ENCODE measurements at regions not wholly inside any gene's neighbourhood (a gene's known extent, or its start where the extent isn't known, plus 50 kb on each side); places are given as distances from the start of the nearest gene placed in this dataset.

GRCh38 chr11:79758325-79758724 lies 317.5 kb upstream of the TENM4 start:
- Histone ChIP-seq H3K9me2 (ENCODE audit: insufficient read depth, low read length) (no peaks in the 10 kb centered on the region), H4K20me1 (ENCODE audit: insufficient read depth, low read length) (no peaks in the 10 kb centered on the region), H2AFZ (ENCODE audit: low read length) (no peak overlapping the region), H3K36me3 (ENCODE audit: insufficient read depth, low read length) (no peaks in the 10 kb centered on the region), H3K27ac (ENCODE audit: low read depth, low read length, poor library complexity, severe bottlenecking) (no peak overlapping the region), H3K4me1 (ENCODE audit: insufficient read depth, low read length, poor library complexity, severe bottlenecking) (no peaks in the 10 kb centered on the region), H3K79me2 (ENCODE audit: insufficient read depth, low read depth, low read length) (no peaks in the 10 kb centered on the region), H3K4me2 (ENCODE audit: low read length) (no peak overlapping the region), H3K9me3 (ENCODE audit: low read length) (no peaks in the 10 kb centered on the region), H3K4me3 (ENCODE audit: low read depth, low read length, poor library complexity, severe bottlenecking) (no peak overlapping the region)
- intact Hi-C loops (cut with micrococcal nuclease; ENCODE audit: unreplicated experiment) = no loop called here
- CTCF ChIA-PET (ENCODE audit: unreplicated experiment) = no interaction called here
- BruUV-seq (replicated peaks) = no TSS peak
- DNase-seq (ENCODE audit: low spot score) = no peak
- TF ChIP-seq, protein P1, sequence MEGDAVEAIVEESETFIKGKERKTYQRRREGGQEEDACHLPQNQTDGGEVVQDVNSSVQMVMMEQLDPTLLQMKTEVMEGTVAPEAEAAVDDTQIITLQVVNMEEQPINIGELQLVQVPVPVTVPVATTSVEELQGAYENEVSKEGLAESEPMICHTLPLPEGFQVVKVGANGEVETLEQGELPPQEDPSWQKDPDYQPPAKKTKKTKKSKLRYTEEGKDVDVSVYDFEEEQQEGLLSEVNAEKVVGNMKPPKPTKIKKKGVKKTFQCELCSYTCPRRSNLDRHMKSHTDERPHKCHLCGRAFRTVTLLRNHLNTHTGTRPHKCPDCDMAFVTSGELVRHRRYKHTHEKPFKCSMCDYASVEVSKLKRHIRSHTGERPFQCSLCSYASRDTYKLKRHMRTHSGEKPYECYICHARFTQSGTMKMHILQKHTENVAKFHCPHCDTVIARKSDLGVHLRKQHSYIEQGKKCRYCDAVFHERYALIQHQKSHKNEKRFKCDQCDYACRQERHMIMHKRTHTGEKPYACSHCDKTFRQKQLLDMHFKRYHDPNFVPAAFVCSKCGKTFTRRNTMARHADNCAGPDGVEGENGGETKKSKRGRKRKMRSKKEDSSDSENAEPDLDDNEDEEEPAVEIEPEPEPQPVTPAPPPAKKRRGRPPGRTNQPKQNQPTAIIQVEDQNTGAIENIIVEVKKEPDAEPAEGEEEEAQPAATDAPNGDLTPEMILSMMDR (conservative IDR thresholded peaks at IDR 0.05; ENCODE audit: low read length) = no peak
- TF ChIP-seq EZH2phosphoT487 (IDR thresholded peaks at IDR 0.05; ENCODE audit: borderline replicate concordance, low read depth, low read length) = no peak
- POLR2A ChIA-PET = no interaction called here

- Histone ChIP-seq H3K79me2 (ENCODE audit: insufficient read depth, low read depth, low read length) (no peaks in the 10 kb centered on the region), H3K27ac (ENCODE audit: low read depth, low read length, poor library complexity, severe bottlenecking) (no peak overlapping the region), H3K9me2 (ENCODE audit: insufficient read depth, low read length) (no peaks in the 10 kb centered on the region), H3K4me1 (ENCODE audit: insufficient read depth, low read length, poor library complexity, severe bottlenecking) (no peaks in the 10 kb centered on the region), H4K20me1 (ENCODE audit: insufficient read depth, low read length) (no peaks in the 10 kb centered on the region), H3K4me3 (ENCODE audit: low read depth, low read length, poor library complexity, severe bottlenecking) (no peak overlapping the region), H3K9me3 (ENCODE audit: low read length) (no peaks in the 10 kb centered on the region), H3K4me2 (ENCODE audit: low read length) (no peak overlapping the region), H2AFZ (ENCODE audit: low read length) (no peak overlapping the region), H3K36me3 (ENCODE audit: insufficient read depth, low read length) (no peaks in the 10 kb centered on the region)
- ChIA-PET CTCF (ENCODE audit: unreplicated experiment) (no interaction called here), POLR2A (no interaction called here)
- BruUV-seq (replicated peaks) = no TSS peak
- intact Hi-C loops (cut with micrococcal nuclease; ENCODE audit: unreplicated experiment) = no loop called here
- no peak for DNase-seq (ENCODE audit: low spot score)
- no peak for TF ChIP-seq EZH2phosphoT487 (IDR thresholded peaks at IDR 0.05; ENCODE audit: borderline replicate concordance, low read depth, low read length)
- TF ChIP-seq, protein P1 (conservative IDR thresholded peaks at IDR 0.05; ENCODE audit: low read length) = no peak
Measured at GRCh38 chr11:79747406-79747805, 306.6 kb upstream of the TENM4 start.

- Histone ChIP-seq H3K79me2 (ENCODE audit: insufficient read depth, low read depth, low read length) (no peaks in the 10 kb centered on the region), H3K4me1 (ENCODE audit: insufficient read depth, low read length, poor library complexity, severe bottlenecking) (no peaks in the 10 kb centered on the region), H2AFZ (ENCODE audit: low read length) (no peak overlapping the region), H3K4me3 (ENCODE audit: low read depth, low read length, poor library complexity, severe bottlenecking) (no peak overlapping the region), H3K9me3 (ENCODE audit: low read length) (no peaks in the 10 kb centered on the region), H3K36me3 (ENCODE audit: insufficient read depth, low read length) (no peaks in the 10 kb centered on the region), H3K4me2 (ENCODE audit: low read length) (no peak overlapping the region), H3K9me2 (ENCODE audit: insufficient read depth, low read length) (no peaks in the 10 kb centered on the region), H3K27ac (ENCODE audit: low read depth, low read length, poor library complexity, severe bottlenecking) (no peak overlapping the region), H4K20me1 (ENCODE audit: insufficient read depth, low read length) (no peaks in the 10 kb centered on the region)
- BruUV-seq (replicated peaks) = no TSS peak
- POLR2A ChIA-PET = interaction anchor here (0.5 kb wide), 1 partner anchor 50 kb away, joined by 3 read pairs; no protein-coding TSS in a partner anchor
- no peak for TF ChIP-seq EZH2phosphoT487 (IDR thresholded peaks at IDR 0.05; ENCODE audit: borderline replicate concordance, low read depth, low read length)
- TF ChIP-seq, protein P1 (conservative IDR thresholded peaks at IDR 0.05; ENCODE audit: low read length) = no peak
- DNase-seq (ENCODE audit: low spot score) = no peak
- CTCF ChIA-PET (ENCODE audit: unreplicated experiment) = no interaction called here
- intact Hi-C loops (cut with micrococcal nuclease; ENCODE audit: unreplicated experiment) = no loop called here
Measured at GRCh38 chr11:79744941-79745340, 304.1 kb upstream of the TENM4 start.
